ENCODE measurements at regions not wholly inside any gene's neighbourhood (a gene's known extent, or its start where the extent isn't known, plus 50 kb on each side); places are given as distances from the start of the nearest gene placed in this dataset.

DNA sequence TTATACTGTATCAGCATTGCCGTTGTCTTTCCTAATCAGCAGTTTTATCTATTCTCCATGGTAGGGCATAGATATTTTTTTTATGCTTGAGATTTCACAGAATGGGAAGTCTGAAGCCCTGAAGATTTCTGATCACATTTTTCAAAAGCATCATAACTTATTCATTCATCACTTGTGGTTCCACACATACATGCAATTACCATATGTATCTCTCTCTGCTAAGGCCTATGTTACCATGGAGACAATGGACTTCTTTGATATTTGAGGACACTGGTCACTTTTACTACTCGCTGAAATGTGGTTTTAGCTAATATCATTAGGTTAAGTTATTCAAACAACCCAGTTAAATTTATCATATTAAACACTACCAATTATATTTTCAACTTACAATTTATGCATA is 1827.0 kb downstream of the MRPL39 start:
- Histone ChIP-seq H3K27ac (ENCODE audit: low read depth, low read length) (no peak overlapping the region), H3K4me1 (ENCODE audit: control insufficient read depth in 1 of 2, insufficient read depth in 2 of 2, low read length in 2 of 2) (no peaks in the 10 kb centered on the region), H3K79me2 (ENCODE audit: control insufficient read depth, insufficient read depth, low read length, poor library complexity) (no peaks in the 10 kb centered on the region), H2AFZ (ENCODE audit: insufficient read depth, low read length, poor library complexity) (no peak overlapping the region), H3K4me2 (ENCODE audit: low read length) (no peak overlapping the region), H2BK5ac (ENCODE audit: low read depth, low read length, poor library complexity) (no peak overlapping the region), H3K79me1 (ENCODE audit: low read length) (no peaks in the 10 kb centered on the region), H3K36me3 (ENCODE audit: control insufficient read depth in 1 of 2, insufficient read depth in 2 of 2, low read length in 2 of 2) (no peaks in the 10 kb centered on the region), H3K14ac (ENCODE audit: low read length) (no peak overlapping the region), H3K4ac (ENCODE audit: low read depth, low read length) (no peak overlapping the region), H3K23ac (ENCODE audit: low read length) (no peak overlapping the region), H3K9me3 (ENCODE audit: insufficient read depth, low read depth, low read length) (no peaks in the 10 kb centered on the region), H2BK12ac (ENCODE audit: low read length) (no peak overlapping the region), H2BK120ac (ENCODE audit: insufficient read depth, low read length, poor library complexity) (no peak overlapping the region), H4K12ac (ENCODE audit: low read depth, low read length) (no peak overlapping the region), H4K8ac (ENCODE audit: low read depth, low read length) (no peak overlapping the region), H2AK5ac (ENCODE audit: low read length) (no peak overlapping the region), H3K27me3 (ENCODE audit: insufficient read depth, low read length) (no peaks in the 10 kb centered on the region), H3K4me3 (ENCODE audit: low read depth, low read length) (no peak overlapping the region), H3K9ac (ENCODE audit: low read length) (no peak overlapping the region), H3K18ac (ENCODE audit: low read length) (no peak overlapping the region), H4K91ac (ENCODE audit: low read depth, low read length) (no peak overlapping the region)
- DNase-seq: no peak
- no CpG with 5 or more reads among the region's 2 CpGs for WGBS (ENCODE audit: extremely low coverage, insufficient coverage, insufficient read length)

DNA sequence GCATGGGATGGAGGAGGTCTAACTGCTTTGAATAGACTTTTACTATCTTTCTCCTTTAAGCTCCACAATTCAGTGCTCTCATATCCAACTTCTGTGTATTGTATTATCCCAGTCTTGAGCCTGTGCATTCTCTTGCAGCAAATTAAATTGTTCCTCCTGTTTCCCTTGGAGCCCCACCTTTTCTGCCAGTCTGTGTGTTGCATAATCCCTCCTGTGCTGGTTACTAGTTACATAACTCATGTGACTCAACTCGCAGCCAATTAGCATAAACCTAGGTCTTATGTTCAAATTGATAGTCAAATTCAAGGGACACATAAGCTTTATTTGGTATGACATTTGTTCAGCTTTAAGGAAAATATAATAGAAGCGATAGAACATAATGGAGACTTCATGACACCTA is 1863.5 kb downstream of the MRPL39 start:
- Histone ChIP-seq H3K9me3 (ENCODE audit: insufficient read depth, low read depth, low read length) (peaks cover 5% of the 10 kb centered on the region), H3K23ac (ENCODE audit: low read length) (no peak overlapping the region), H4K91ac (ENCODE audit: low read depth, low read length) (no peak overlapping the region), H4K8ac (ENCODE audit: low read depth, low read length) (no peak overlapping the region), H3K18ac (ENCODE audit: low read length) (no peak overlapping the region), H2BK5ac (ENCODE audit: low read depth, low read length, poor library complexity) (no peak overlapping the region), H3K9ac (ENCODE audit: low read length) (no peak overlapping the region), H2AFZ (ENCODE audit: insufficient read depth, low read length, poor library complexity) (no peak overlapping the region), H4K12ac (ENCODE audit: low read depth, low read length) (no peak overlapping the region), H3K14ac (ENCODE audit: low read length) (no peak overlapping the region), H2AK5ac (ENCODE audit: low read length) (no peak overlapping the region), H2BK120ac (ENCODE audit: insufficient read depth, low read length, poor library complexity) (no peak overlapping the region), H3K79me2 (ENCODE audit: control insufficient read depth, insufficient read depth, low read length, poor library complexity) (no peaks in the 10 kb centered on the region), H2BK12ac (ENCODE audit: low read length) (no peak overlapping the region), H3K4me3 (ENCODE audit: low read depth, low read length) (no peak overlapping the region), H3K27ac (ENCODE audit: low read depth, low read length) (no peak overlapping the region), H3K79me1 (ENCODE audit: low read length) (no peaks in the 10 kb centered on the region), H3K36me3 (ENCODE audit: control insufficient read depth in 1 of 2, insufficient read depth in 2 of 2, low read length in 2 of 2) (no peaks in the 10 kb centered on the region), H3K27me3 (ENCODE audit: insufficient read depth, low read length) (no peaks in the 10 kb centered on the region), H3K4me1 (ENCODE audit: control insufficient read depth in 1 of 2, insufficient read depth in 2 of 2, low read length in 2 of 2) (no peaks in the 10 kb centered on the region), H3K4ac (ENCODE audit: low read depth, low read length) (no peak overlapping the region), H3K4me2 (ENCODE audit: low read length) (no peak overlapping the region)
- DNase-seq: no peak
- WGBS (ENCODE audit: extremely low coverage, insufficient coverage, insufficient read length): no CpG with 5 or more reads among the region's 2 CpGs

DNA sequence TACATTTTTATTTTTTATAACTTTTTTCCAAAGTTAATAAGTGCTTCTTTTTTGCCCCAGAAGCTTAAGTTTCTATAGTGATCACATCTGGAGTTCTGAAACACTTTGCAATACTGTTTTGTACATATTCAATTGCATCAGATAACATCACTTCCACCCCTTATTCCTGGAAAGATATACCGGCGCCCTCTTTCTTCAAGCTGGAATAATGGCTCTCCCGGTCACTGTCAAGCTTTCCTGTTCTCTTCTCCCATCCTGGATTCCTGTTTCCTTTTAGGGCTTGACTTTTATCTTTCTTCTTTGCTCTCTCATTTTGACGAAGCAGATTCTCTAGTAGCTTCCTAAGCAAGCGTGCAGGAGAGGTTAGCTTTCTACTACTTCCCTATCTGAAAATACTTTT is 1866.8 kb downstream of the MRPL39 start:
- Histone ChIP-seq H3K36me3 (ENCODE audit: control insufficient read depth in 1 of 2, insufficient read depth in 2 of 2, low read length in 2 of 2) (no peaks in the 10 kb centered on the region), H3K4ac (ENCODE audit: low read depth, low read length) (no peak overlapping the region), H2BK5ac (ENCODE audit: low read depth, low read length, poor library complexity) (no peak overlapping the region), H3K79me1 (ENCODE audit: low read length) (no peaks in the 10 kb centered on the region), H3K9me3 (ENCODE audit: insufficient read depth, low read depth, low read length) (no peaks in the 10 kb centered on the region), H4K91ac (ENCODE audit: low read depth, low read length) (no peak overlapping the region), H3K18ac (ENCODE audit: low read length) (no peak overlapping the region), H2AK5ac (ENCODE audit: low read length) (no peak overlapping the region), H3K9ac (ENCODE audit: low read length) (no peak overlapping the region), H4K12ac (ENCODE audit: low read depth, low read length) (no peak overlapping the region), H2BK12ac (ENCODE audit: low read length) (no peak overlapping the region), H3K79me2 (ENCODE audit: control insufficient read depth, insufficient read depth, low read length, poor library complexity) (no peaks in the 10 kb centered on the region), H3K4me1 (ENCODE audit: control insufficient read depth in 1 of 2, insufficient read depth in 2 of 2, low read length in 2 of 2) (no peaks in the 10 kb centered on the region), H3K27me3 (ENCODE audit: insufficient read depth, low read length) (no peaks in the 10 kb centered on the region), H3K27ac (ENCODE audit: low read depth, low read length) (no peak overlapping the region), H3K23ac (ENCODE audit: low read length) (no peak overlapping the region), H4K8ac (ENCODE audit: low read depth, low read length) (no peak overlapping the region), H3K14ac (ENCODE audit: low read length) (no peak overlapping the region), H2BK120ac (ENCODE audit: insufficient read depth, low read length, poor library complexity) (no peak overlapping the region), H3K4me3 (ENCODE audit: low read depth, low read length) (no peak overlapping the region), H3K4me2 (ENCODE audit: low read length) (no peak overlapping the region), H2AFZ (ENCODE audit: insufficient read depth, low read length, poor library complexity) (no peak overlapping the region)
- no peak for DNase-seq
- no CpG with 5 or more reads among the region's 5 CpGs for WGBS (ENCODE audit: extremely low coverage, insufficient coverage, insufficient read length)

DNA sequence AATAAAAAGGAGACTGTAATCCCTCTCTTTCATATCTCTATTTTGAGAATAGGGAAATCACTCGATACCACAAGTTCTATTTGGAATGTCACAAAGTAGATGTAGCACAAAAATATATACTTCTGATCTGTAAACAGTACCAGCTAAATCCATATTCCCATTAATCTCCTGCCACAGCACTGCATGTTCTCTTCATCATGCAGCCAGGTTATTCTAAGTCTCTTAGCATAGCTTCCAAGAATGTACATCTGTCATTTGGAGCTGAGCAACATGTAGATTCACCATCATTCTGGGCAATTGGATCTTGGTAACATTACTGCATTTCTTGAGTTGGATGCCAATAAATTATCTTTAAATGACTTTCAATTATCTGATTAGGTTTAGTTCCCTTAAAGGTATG is 1874.5 kb downstream of the MRPL39 start:
- no CpG with 5 or more reads among the region's 1 CpG for WGBS (ENCODE audit: extremely low coverage, insufficient coverage, insufficient read length)
- Histone ChIP-seq H3K23ac (ENCODE audit: low read length) (no peak overlapping the region), H2AFZ (ENCODE audit: insufficient read depth, low read length, poor library complexity) (no peak overlapping the region)

More for the DNA sequence above, 1874.5 kb downstream of the MRPL39 start:
- Histone ChIP-seq H3K9me3 (ENCODE audit: insufficient read depth, low read depth, low read length) (no peaks in the 10 kb centered on the region), H4K12ac (ENCODE audit: low read depth, low read length) (no peak overlapping the region), H3K4ac (ENCODE audit: low read depth, low read length) (no peak overlapping the region), H3K27ac (ENCODE audit: low read depth, low read length) (no peak overlapping the region), H3K27me3 (ENCODE audit: insufficient read depth, low read length) (no peaks in the 10 kb centered on the region), H3K79me2 (ENCODE audit: control insufficient read depth, insufficient read depth, low read length, poor library complexity) (no peaks in the 10 kb centered on the region), H3K14ac (ENCODE audit: low read length) (no peak overlapping the region), H3K4me1 (ENCODE audit: control insufficient read depth in 1 of 2, insufficient read depth in 2 of 2, low read length in 2 of 2) (no peaks in the 10 kb centered on the region), H2BK5ac (ENCODE audit: low read depth, low read length, poor library complexity) (no peak overlapping the region), H2BK12ac (ENCODE audit: low read length) (no peak overlapping the region), H3K4me3 (ENCODE audit: low read depth, low read length) (no peak overlapping the region), H3K9ac (ENCODE audit: low read length) (no peak overlapping the region), H3K18ac (ENCODE audit: low read length) (no peak overlapping the region), H4K8ac (ENCODE audit: low read depth, low read length) (no peak overlapping the region), H2BK120ac (ENCODE audit: insufficient read depth, low read length, poor library complexity) (no peak overlapping the region), H4K91ac (ENCODE audit: low read depth, low read length) (no peak overlapping the region), H2AK5ac (ENCODE audit: low read length) (no peak overlapping the region), H3K79me1 (ENCODE audit: low read length) (no peaks in the 10 kb centered on the region), H3K4me2 (ENCODE audit: low read length) (no peak overlapping the region), H3K36me3 (ENCODE audit: control insufficient read depth in 1 of 2, insufficient read depth in 2 of 2, low read length in 2 of 2) (no peaks in the 10 kb centered on the region)
- DNase-seq: no peak
